ENCODE measurements at regions not wholly inside any gene's neighbourhood (a gene's known extent, or its start where the extent isn't known, plus 50 kb on each side); places are given as distances from the start of the nearest gene placed in this dataset.

DNA sequence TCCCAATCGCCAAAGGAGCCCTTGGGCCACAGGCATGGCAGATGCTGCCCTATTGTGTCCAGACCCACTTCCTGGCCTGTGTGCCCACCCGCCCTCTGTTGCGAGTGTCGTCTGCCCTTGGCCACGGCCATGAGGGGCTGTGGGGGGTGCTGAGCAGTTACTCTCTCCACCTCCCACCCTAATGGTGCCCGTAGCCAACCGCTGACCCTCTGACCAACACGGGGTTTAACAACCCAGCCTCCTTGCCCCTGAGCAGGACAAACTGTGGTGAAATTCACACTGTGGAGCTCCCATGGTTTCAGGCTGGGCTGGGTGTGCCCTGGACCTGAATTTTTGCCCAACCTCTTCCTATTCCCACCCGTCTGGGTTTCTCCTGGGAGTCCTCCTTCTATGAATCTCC lies 145.7 kb upstream of the HDAC4 start:
- H3K36me3 ChIP-seq (ENCODE audit: control insufficient read depth in 2 of 2, extremely low read depth in 1 of 2, insufficient read depth in 2 of 2, low read length in 2 of 2): no peaks in the 10 kb centered on the region
- H3K4me2 ChIP-seq (ENCODE audit: control insufficient read depth, extremely low read depth, insufficient read depth, low read depth, low read length): no peak overlapping the region
- no peaks in the 10 kb centered on the region for H4K20me1 ChIP-seq (ENCODE audit: control insufficient read depth, extremely low read depth, insufficient read depth, low read length)
- H3K9ac ChIP-seq (ENCODE audit: control insufficient read depth, extremely low read depth, insufficient read depth, low read length): no peak overlapping the region
- no peak for TF ChIP-seq EZH2 (IDR thresholded peaks at IDR 0.05; ENCODE audit: low read length)
- TF ChIP-seq, protein P1, sequence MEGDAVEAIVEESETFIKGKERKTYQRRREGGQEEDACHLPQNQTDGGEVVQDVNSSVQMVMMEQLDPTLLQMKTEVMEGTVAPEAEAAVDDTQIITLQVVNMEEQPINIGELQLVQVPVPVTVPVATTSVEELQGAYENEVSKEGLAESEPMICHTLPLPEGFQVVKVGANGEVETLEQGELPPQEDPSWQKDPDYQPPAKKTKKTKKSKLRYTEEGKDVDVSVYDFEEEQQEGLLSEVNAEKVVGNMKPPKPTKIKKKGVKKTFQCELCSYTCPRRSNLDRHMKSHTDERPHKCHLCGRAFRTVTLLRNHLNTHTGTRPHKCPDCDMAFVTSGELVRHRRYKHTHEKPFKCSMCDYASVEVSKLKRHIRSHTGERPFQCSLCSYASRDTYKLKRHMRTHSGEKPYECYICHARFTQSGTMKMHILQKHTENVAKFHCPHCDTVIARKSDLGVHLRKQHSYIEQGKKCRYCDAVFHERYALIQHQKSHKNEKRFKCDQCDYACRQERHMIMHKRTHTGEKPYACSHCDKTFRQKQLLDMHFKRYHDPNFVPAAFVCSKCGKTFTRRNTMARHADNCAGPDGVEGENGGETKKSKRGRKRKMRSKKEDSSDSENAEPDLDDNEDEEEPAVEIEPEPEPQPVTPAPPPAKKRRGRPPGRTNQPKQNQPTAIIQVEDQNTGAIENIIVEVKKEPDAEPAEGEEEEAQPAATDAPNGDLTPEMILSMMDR (optimal IDR thresholded peaks at IDR 0.05 in 1 of 3, IDR thresholded peaks at IDR 0.05 in 1 of 3, conservative IDR thresholded peaks at IDR 0.05 in 1 of 3; ENCODE audit: extremely low read depth in 1 of 3, insufficient read depth in 2 of 3, low read length in 3 of 3): no peak
- no peak overlapping the region for H3K27ac ChIP-seq (ENCODE audit: control insufficient read depth, insufficient read depth, low read length)
- no peak overlapping the region for H2AFZ ChIP-seq (ENCODE audit: control insufficient read depth, low read length)
- H3K4me1 ChIP-seq (ENCODE audit: control insufficient read depth, extremely low read depth, insufficient read depth, low read length): peaks cover 22% of the 10 kb centered on the region
- no peak for FAIRE-seq
- no peak overlapping the region for H3K4me3 ChIP-seq (ENCODE audit: control insufficient read depth in 2 of 3, extremely low read depth in 1 of 3, insufficient read depth in 2 of 3, low read depth in 1 of 3, low read length in 3 of 3)
- no peaks in the 10 kb centered on the region for H3K27me3 ChIP-seq (ENCODE audit: control insufficient read depth, extremely low read depth, insufficient read depth, low read length)
- dilution Hi-C loops (cut with MboI; ENCODE audit: extremely low pct_ligation_motif_present, low sequenced_read_pairs): no loop called here
- no peaks in the 10 kb centered on the region for H3K79me2 ChIP-seq (ENCODE audit: control insufficient read depth, insufficient read depth, low read length)
- H3K9me1 ChIP-seq (ENCODE audit: control insufficient read depth, extremely low read depth, insufficient read depth, low read length): no peaks in the 10 kb centered on the region
- DNase-seq (ENCODE audit: low read depth, low spot score): no peak
- H3K9me3 ChIP-seq (ENCODE audit: control insufficient read depth, low read depth, low read length): no peaks in the 10 kb centered on the region

DNA sequence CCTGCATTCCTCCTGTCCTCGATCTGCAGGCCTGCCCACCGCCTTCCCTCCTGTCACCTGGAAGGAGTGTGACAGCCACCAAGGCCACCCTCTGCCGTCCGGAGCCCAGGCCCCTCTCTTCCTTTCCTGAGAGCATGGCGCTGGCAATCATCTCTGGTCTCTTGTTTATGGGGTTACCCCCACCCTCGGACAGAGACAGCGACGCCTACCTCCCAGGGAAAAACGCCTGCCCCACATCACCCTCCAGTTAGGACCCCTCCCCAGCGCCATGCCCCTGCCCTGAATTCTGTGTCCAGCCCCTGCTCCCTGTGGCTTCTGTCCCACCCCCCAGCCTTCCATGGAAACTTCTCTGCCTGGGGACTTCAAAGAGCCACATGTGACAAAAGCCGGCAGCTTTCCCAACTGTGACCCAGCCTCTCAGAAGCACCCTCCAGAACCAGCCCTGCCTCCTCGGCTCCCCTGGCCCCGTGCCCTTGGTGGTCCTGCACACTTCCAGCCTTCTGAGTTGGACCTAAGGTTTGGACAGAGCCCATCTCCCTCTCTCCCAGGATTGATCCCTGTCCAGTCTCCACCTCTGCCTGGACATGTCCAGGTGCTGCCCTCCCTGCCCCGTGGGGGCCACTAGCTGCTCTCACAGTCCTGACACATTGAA lies 145.0 kb upstream of the HDAC4 start:
- no peak for FAIRE-seq
- H3K4me3 ChIP-seq (ENCODE audit: control insufficient read depth in 2 of 3, extremely low read depth in 1 of 3, insufficient read depth in 2 of 3, low read depth in 1 of 3, low read length in 3 of 3): no peak overlapping the region
- no peak overlapping the region for H2AFZ ChIP-seq (ENCODE audit: control insufficient read depth, low read length)
- TF ChIP-seq, protein P1 (optimal IDR thresholded peaks at IDR 0.05 in 1 of 3, IDR thresholded peaks at IDR 0.05 in 1 of 3, conservative IDR thresholded peaks at IDR 0.05 in 1 of 3; ENCODE audit: extremely low read depth in 1 of 3, insufficient read depth in 2 of 3, low read length in 3 of 3): no peak
- TF ChIP-seq EZH2 (IDR thresholded peaks at IDR 0.05; ENCODE audit: low read length): no peak
- H3K4me1 ChIP-seq (ENCODE audit: control insufficient read depth, extremely low read depth, insufficient read depth, low read length): peaks cover 21% of the 10 kb centered on the region
- H3K79me2 ChIP-seq (ENCODE audit: control insufficient read depth, insufficient read depth, low read length): no peaks in the 10 kb centered on the region
- DNase-seq (ENCODE audit: low read depth, low spot score): no peak
- no peak overlapping the region for H3K9ac ChIP-seq (ENCODE audit: control insufficient read depth, extremely low read depth, insufficient read depth, low read length)
- H3K9me1 ChIP-seq (ENCODE audit: control insufficient read depth, extremely low read depth, insufficient read depth, low read length): no peaks in the 10 kb centered on the region
- H3K27ac ChIP-seq (ENCODE audit: control insufficient read depth, insufficient read depth, low read length): no peak overlapping the region
- H3K27me3 ChIP-seq (ENCODE audit: control insufficient read depth, extremely low read depth, insufficient read depth, low read length): no peaks in the 10 kb centered on the region
- H3K36me3 ChIP-seq (ENCODE audit: control insufficient read depth in 2 of 2, extremely low read depth in 1 of 2, insufficient read depth in 2 of 2, low read length in 2 of 2): no peaks in the 10 kb centered on the region
- H4K20me1 ChIP-seq (ENCODE audit: control insufficient read depth, extremely low read depth, insufficient read depth, low read length): no peaks in the 10 kb centered on the region
- dilution Hi-C loops (cut with MboI; ENCODE audit: extremely low pct_ligation_motif_present, low sequenced_read_pairs): no loop called here
- H3K9me3 ChIP-seq (ENCODE audit: control insufficient read depth, low read depth, low read length): no peaks in the 10 kb centered on the region
- no peak overlapping the region for H3K4me2 ChIP-seq (ENCODE audit: control insufficient read depth, extremely low read depth, insufficient read depth, low read depth, low read length)

Measured in keratinocyte (primary cell).